Immature natural killer cell (primary cell): ENCODE measurements at regions not wholly inside any gene's neighbourhood (a gene's known extent, or its start where the extent isn't known, plus 50 kb on each side); places are given as distances from the start of the nearest gene placed in this dataset.

Source experiments
- DNase-seq, 3 donors: peaks; one replicate each; pipeline ENCODE4 v3.0.0; 2022; ENCODE audit warnings: mixed read lengths in 1 of 3
- H3K27ac Mint-ChIP-seq, 6 donors: one replicate each; pipeline ENCODE4 v1.8.0; 2020; ENCODE audit warnings: mixed read lengths in 6 of 6, mild to moderate bottlenecking in 5 of 6, inconsistent platforms in 4 of 6, moderate library complexity in 3 of 6
- H3K27me3 Mint-ChIP-seq, 3 donors: one replicate each; pipeline ENCODE4 v1.8.0; 2020 to 2021; ENCODE audit warnings: low read depth in 3 of 3, mild to moderate bottlenecking in 3 of 3, mixed read lengths in 3 of 3, moderate library complexity in 3 of 3, inconsistent platforms in 1 of 3
- H3K36me3 Mint-ChIP-seq, 3 donors: one replicate each; pipeline ENCODE4 v1.8.0; 2020; ENCODE audit warnings: mixed read lengths in 3 of 3, inconsistent platforms in 2 of 3, mild to moderate bottlenecking in 2 of 3
- H3K4me1 Mint-ChIP-seq, 2 donors: one replicate each; pipeline ENCODE4 v1.8.0; 2020; ENCODE audit warnings: inconsistent platforms in 2 of 2, mild to moderate bottlenecking in 2 of 2, mixed read lengths in 2 of 2, moderate library complexity in 1 of 2
- H3K4me3 Mint-ChIP-seq, 5 donors: one replicate each; pipeline ENCODE4 v1.8.0; 2020; ENCODE audit warnings: mild to moderate bottlenecking in 5 of 5, mixed read lengths in 5 of 5, inconsistent platforms in 3 of 5, moderate library complexity in 3 of 5
- H3K9me3 Mint-ChIP-seq, 6 donors: one replicate each; pipeline ENCODE4 v1.8.0; 2020; ENCODE audit warnings: mild to moderate bottlenecking in 6 of 6, mixed read lengths in 6 of 6, inconsistent platforms in 4 of 6, moderate library complexity in 3 of 6

DNA sequence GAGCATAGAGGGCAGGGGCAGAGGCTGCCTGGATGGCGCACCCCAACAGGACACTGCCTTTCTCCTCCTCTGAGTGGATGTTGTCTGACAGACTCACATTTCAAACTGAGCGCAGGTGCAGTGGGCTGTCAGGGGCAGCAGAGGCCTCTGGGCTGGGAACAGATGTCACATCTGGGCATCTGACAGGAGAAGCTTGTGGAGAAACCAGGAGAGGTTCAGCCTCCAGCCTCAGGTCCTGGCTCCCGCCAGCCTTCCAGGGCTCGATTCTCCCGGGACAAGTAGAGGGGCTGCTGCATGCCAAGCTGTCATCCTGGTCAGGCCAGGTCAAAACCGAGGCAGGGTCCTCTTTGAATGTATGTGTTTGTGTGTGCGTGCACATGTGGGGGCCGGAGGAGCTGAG is 67.7 kb upstream of the SDK2 start:
- Mint-ChIP-seq H3K27me3 (peaks cover 4 to 9% (median 5%) of the 10 kb centered on the region in 3 donors), H3K4me1 (peaks cover 0 to 4% of the 10 kb centered on the region in 2 donors), H3K36me3 (no peaks in the 10 kb centered on the region), H3K4me3 (no peak overlapping the region), H3K9me3 (peaks cover 0 to 2% (median 0%) of the 10 kb centered on the region in 6 donors), H3K27ac (no peak overlapping the region)
- no peak for DNase-seq

GRCh38 chr17:73713136-73713535 is 68.9 kb upstream of the SDK2 start:
- H3K36me3 Mint-ChIP-seq = no peaks in the 10 kb centered on the region
- no peak overlapping the region for H3K27ac Mint-ChIP-seq
- H3K4me3 Mint-ChIP-seq = no peak overlapping the region
- H3K4me1 Mint-ChIP-seq = peaks cover 0 to 4% of the 10 kb centered on the region in 2 donors
- DNase-seq = no peak
- no peaks in the 10 kb centered on the region for H3K9me3 Mint-ChIP-seq
- H3K27me3 Mint-ChIP-seq = peaks cover 3 to 18% (median 4%) of the 10 kb centered on the region in 3 donors

DNA sequence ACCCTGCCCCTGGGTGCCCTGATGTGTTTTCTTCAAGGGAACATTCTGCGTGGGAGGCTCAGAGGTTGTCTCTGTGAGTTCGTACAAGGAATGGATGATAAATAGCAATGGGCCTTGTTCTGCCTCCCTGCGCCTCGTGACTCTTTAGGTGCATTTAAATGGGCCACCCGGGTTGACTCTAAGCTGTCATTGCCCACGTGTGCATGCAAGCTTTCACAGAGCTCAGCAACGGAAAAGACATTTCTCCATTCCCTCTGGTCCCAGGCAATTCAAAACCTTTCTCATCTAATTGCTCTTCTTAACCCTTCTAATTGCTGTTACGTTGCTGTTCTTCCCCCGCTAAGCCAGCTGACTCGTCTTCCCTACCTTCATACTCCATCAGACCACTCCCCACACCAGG is 71.5 kb upstream of the SDK2 start:
- Mint-ChIP-seq H3K36me3 (no peaks in the 10 kb centered on the region), H3K27me3 (peaks cover 0 to 15% (median 6%) of the 10 kb centered on the region in 3 donors), H3K9me3 (no peaks in the 10 kb centered on the region), H3K4me3 (no peak overlapping the region), H3K4me1 (peaks cover 3 to 7% of the 10 kb centered on the region in 2 donors), H3K27ac (no peak overlapping the region)
- DNase-seq = no peak

DNA sequence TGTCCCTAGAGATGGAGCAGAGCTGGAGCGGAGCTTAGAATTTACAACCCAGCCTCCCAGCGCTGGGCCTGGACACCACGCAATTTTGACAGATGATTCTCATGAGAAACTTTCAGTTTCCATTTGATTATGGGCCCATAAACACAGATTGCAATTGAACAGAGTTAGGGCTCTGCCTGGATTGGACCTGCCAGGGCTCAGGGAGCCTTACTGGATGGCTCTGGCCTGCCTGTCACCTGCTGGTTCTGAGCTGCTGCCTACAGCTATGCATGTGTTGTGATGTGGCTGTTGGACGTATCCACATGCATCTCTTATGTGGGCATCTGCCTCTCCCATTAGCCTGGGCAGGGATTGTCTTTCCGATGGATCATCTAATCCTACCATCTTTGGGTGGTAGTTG is 73.4 kb upstream of the SDK2 start:
- DNase-seq = no peak
- H3K36me3 Mint-ChIP-seq = no peaks in the 10 kb centered on the region
- H3K9me3 Mint-ChIP-seq = no peaks in the 10 kb centered on the region
- H3K4me3 Mint-ChIP-seq = no peak overlapping the region
- no peak overlapping the region for H3K27ac Mint-ChIP-seq
- H3K4me1 Mint-ChIP-seq = peaks cover 8 to 16% of the 10 kb centered on the region in 2 donors
- peaks cover 4 to 17% (median 8%) of the 10 kb centered on the region in 3 donors for H3K27me3 Mint-ChIP-seq

DNA sequence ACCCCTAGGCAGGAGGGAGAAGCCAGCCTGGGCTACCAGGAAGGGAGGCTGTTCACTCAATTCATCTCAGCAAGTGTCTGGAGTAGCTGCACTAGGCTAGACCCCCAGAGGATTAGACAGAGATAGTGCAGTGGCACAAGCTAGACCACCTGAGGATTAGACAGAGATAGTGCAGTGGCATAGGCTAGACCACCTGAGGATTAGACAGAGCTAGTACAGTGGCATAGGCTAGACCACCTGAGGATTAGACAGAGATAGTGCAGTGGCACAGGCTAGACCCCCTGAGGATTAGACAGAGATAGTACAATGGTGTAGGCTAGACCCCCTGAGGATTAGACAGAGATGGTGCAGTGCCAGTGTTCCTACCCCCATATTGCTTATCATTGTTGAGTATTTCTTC is 74.1 kb upstream of the SDK2 start:
- peaks cover 8 to 16% of the 10 kb centered on the region in 2 donors for H3K4me1 Mint-ChIP-seq
- DNase-seq = no peak
- H3K9me3 Mint-ChIP-seq = no peaks in the 10 kb centered on the region
- no peak overlapping the region for H3K4me3 Mint-ChIP-seq
- H3K27ac Mint-ChIP-seq = no peak overlapping the region
- peaks cover 8 to 17% (median 9%) of the 10 kb centered on the region in 3 donors for H3K27me3 Mint-ChIP-seq
- H3K36me3 Mint-ChIP-seq = no peaks in the 10 kb centered on the region

GRCh38 chr17:73718912-73719311 is 74.7 kb upstream of the SDK2 start:
- Mint-ChIP-seq H3K4me1 (peaks cover 8 to 16% of the 10 kb centered on the region in 2 donors), H3K9me3 (no peaks in the 10 kb centered on the region), H3K27me3 (peaks cover 8 to 20% (median 9%) of the 10 kb centered on the region in 3 donors), H3K36me3 (no peaks in the 10 kb centered on the region), H3K4me3 (no peak overlapping the region), H3K27ac (no peak overlapping the region)
- DNase-seq = no peak

- no peaks in the 10 kb centered on the region for H3K9me3 Mint-ChIP-seq
- H3K27ac Mint-ChIP-seq = no peak overlapping the region
- peaks cover 8 to 20% (median 9%) of the 10 kb centered on the region in 3 donors for H3K27me3 Mint-ChIP-seq
- no peaks in the 10 kb centered on the region for H3K36me3 Mint-ChIP-seq
- no peak overlapping the region for H3K4me3 Mint-ChIP-seq
- peaks cover 8 to 16% of the 10 kb centered on the region in 2 donors for H3K4me1 Mint-ChIP-seq
- no peak for DNase-seq
Observed at GRCh38 chr17:73719588-73720071, 75.4 kb upstream of the SDK2 start.

DNA sequence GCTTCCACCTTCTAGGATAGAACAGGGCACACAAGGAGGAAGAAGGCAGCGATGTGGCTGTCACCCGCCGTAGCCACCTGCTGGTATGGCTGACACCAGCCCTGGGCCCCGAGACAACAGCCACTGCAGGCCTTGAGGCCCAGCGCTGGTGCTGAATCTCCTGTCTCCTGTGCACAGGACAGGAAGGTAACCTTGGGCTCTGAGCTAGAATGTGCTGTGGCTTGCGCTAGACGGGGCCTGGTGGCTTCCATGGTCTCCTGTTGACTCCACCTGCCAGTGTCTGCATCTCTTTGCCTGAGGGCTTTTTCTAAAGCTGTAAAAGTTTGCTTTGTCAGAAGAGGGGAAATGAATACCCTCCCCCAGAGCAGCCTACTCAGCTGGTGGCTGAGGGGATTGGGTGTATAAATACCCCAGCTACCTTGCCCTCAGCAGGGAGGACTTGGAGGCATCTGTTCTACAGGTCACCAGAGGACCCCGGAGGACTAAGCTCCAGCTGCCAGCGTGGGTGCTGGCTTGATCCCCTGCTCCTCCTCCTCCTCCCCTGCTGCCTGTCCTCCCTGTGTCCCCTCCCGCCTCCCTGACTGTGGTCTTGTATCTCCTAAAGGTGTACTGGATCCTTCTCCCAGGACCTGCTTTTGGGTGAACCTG is 76.1 kb upstream of the SDK2 start:
- Mint-ChIP-seq H3K4me1 (peaks cover 8 to 16% of the 10 kb centered on the region in 2 donors), H3K9me3 (no peaks in the 10 kb centered on the region), H3K4me3 (no peak overlapping the region), H3K27ac (no peak overlapping the region), H3K36me3 (no peaks in the 10 kb centered on the region), H3K27me3 (peaks cover 9 to 20% (median 11%) of the 10 kb centered on the region in 3 donors)
- DNase-seq = no peak

GRCh38 chr17:73722165-73722564 is 77.9 kb upstream of the SDK2 start:
- H3K4me3 Mint-ChIP-seq = no peak overlapping the region
- H3K9me3 Mint-ChIP-seq = no peaks in the 10 kb centered on the region
- peak; percentile 27 to 45 (median 35) for DNase-seq
- H3K36me3 Mint-ChIP-seq = no peaks in the 10 kb centered on the region
- H3K27ac Mint-ChIP-seq = peak overlapping the region in 3 of 6 donors; percentile 16 to 51 (median 26)
- H3K27me3 Mint-ChIP-seq = peaks cover 9 to 17% (median 14%) of the 10 kb centered on the region in 3 donors
- peaks cover 8 to 16% of the 10 kb centered on the region in 2 donors for H3K4me1 Mint-ChIP-seq

- no peak for DNase-seq
- Mint-ChIP-seq H3K4me1 (peaks cover 8 to 16% of the 10 kb centered on the region in 2 donors), H3K4me3 (no peak overlapping the region)
Observed at GRCh38 chr17:73723317-73723716, 79.1 kb upstream of the SDK2 start.

DNA sequence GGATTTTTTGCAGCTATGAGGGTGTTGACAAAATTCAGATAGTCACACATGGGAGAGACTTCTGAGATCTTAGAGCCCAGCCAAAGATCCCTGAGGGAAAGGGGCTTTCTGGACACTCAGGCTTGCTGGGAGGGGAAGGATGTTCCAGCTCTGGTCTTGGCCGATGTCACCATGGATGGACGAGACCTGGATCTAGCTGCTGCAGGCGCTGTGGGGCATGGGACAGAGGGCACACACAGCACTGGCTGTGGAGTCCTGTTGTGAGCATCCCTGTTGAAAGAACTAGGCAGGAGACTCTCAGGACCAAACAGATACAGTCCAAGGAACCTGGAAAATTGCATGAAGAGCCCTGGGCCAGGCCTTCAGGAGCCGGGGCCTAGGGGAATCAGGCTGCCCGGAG is 80.1 kb upstream of the SDK2 start:
- peaks cover 10 to 14% of the 10 kb centered on the region in 2 donors for H3K4me1 Mint-ChIP-seq

More at GRCh38 chr17:73723317-73723716, 79.1 kb upstream of the SDK2 start:
- H3K9me3 Mint-ChIP-seq = no peaks in the 10 kb centered on the region
- no peak overlapping the region for H3K27ac Mint-ChIP-seq
- peaks cover 9 to 17% (median 9%) of the 10 kb centered on the region in 3 donors for H3K27me3 Mint-ChIP-seq
- H3K36me3 Mint-ChIP-seq = no peaks in the 10 kb centered on the region

GRCh38 chr17:73724990-73725389 is 80.7 kb upstream of the SDK2 start:
- Mint-ChIP-seq H3K4me1 (peaks cover 12 to 16% of the 10 kb centered on the region in 2 donors), H3K27me3 (peaks cover 9 to 17% (median 14%) of the 10 kb centered on the region in 3 donors), H3K9me3 (peaks cover 0 to 1% (median 0%) of the 10 kb centered on the region in 6 donors), H3K4me3 (no peak overlapping the region), H3K27ac (no peak overlapping the region), H3K36me3 (no peaks in the 10 kb centered on the region)
- DNase-seq = no peak

More for the DNA sequence above, 80.1 kb upstream of the SDK2 start:
- no peak overlapping the region for H3K27ac Mint-ChIP-seq
- no peak overlapping the region for H3K4me3 Mint-ChIP-seq
- H3K36me3 Mint-ChIP-seq = no peaks in the 10 kb centered on the region
- peaks cover 0 to under 1% (median 0%) of the 10 kb centered on the region in 6 donors for H3K9me3 Mint-ChIP-seq
- peaks cover 9 to 17% (median 10%) of the 10 kb centered on the region in 3 donors for H3K27me3 Mint-ChIP-seq
- DNase-seq = no peak

GRCh38 chr17:73725794-73726515 is 81.7 kb upstream of the SDK2 start:
- H3K27me3 Mint-ChIP-seq = peaks cover 13 to 22% (median 20%) of the 10 kb centered on the region in 3 donors
- peaks cover 0 to 4% (median under 1%) of the 10 kb centered on the region in 6 donors for H3K9me3 Mint-ChIP-seq
- H3K36me3 Mint-ChIP-seq = peaks cover 0 to under 1% (median 0%) of the 10 kb centered on the region in 3 donors
- no peak overlapping the region for H3K4me3 Mint-ChIP-seq
- no peak overlapping the region for H3K27ac Mint-ChIP-seq
- peaks cover 12 to 16% of the 10 kb centered on the region in 2 donors for H3K4me1 Mint-ChIP-seq
- no peak for DNase-seq

GRCh38 chr17:73727941-73728340 is 83.7 kb upstream of the SDK2 start:
- peaks cover 15 to 28% (median 20%) of the 10 kb centered on the region in 3 donors for H3K27me3 Mint-ChIP-seq
- no peak for DNase-seq
- H3K36me3 Mint-ChIP-seq = peaks cover 0 to 3% (median 0%) of the 10 kb centered on the region in 3 donors
- peaks cover 0 to 12% (median 4%) of the 10 kb centered on the region in 6 donors for H3K9me3 Mint-ChIP-seq
- peaks cover 7 to 8% of the 10 kb centered on the region in 2 donors for H3K4me1 Mint-ChIP-seq
- no peak overlapping the region for H3K4me3 Mint-ChIP-seq
- no peak overlapping the region for H3K27ac Mint-ChIP-seq
